PC-9 (cell line): ENCODE measurements at regions not wholly inside any gene's neighbourhood (a gene's known extent, or its start where the extent isn't known, plus 50 kb on each side); places are given as distances from the start of the nearest gene placed in this dataset.

ENCODE experiments used
- CTCF ChIP-seq: fragments of 200-600 bp; sonication (generic); conservative IDR thresholded peaks from 2 replicates; pipeline ENCODE4 v1.6.1; 2017; ENCODE audit warnings: mixed run types, antibody characterized with exemption, mild to moderate bottlenecking, moderate library complexity
- EZH2 ChIP-seq: fragments of 200-600 bp; sonication (generic); IDR thresholded peaks from 2 replicates; pipeline ENCODE4 v1.8.0; 2017; ENCODE audit warnings: antibody characterized with exemption, low read depth

GRCh38 chrX:96006281-96006680 lies 678.4 kb upstream of the DIAPH2 start:
- no peak for TF ChIP-seq CTCF
- TF ChIP-seq EZH2: no peak
